ENCODE measurements at regions not wholly inside any gene's neighbourhood (a gene's known extent, or its start where the extent isn't known, plus 50 kb on each side); places are given as distances from the start of the nearest gene placed in this dataset.

DNA sequence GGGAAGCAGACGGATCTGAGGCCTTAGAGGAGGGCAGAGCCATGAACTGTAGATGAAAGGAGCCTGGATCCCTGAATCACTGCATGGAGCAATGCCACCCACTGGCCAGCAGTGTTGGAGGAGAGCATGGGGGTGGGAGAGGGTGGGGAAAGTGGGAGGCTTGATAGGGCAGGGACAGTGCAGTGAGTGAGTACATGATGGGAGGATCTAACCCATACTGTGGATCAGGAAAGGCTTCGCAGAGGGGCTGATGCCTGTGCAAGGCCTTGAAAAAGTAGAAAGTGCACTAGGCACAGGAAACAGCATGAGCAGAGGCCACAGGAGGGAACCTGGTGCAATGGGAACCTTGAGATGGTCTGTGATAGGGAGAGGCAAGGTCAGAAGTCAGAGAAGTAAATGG lies 391.9 kb downstream of the PTPRU start:
- TF ChIP-seq, protein P1, sequence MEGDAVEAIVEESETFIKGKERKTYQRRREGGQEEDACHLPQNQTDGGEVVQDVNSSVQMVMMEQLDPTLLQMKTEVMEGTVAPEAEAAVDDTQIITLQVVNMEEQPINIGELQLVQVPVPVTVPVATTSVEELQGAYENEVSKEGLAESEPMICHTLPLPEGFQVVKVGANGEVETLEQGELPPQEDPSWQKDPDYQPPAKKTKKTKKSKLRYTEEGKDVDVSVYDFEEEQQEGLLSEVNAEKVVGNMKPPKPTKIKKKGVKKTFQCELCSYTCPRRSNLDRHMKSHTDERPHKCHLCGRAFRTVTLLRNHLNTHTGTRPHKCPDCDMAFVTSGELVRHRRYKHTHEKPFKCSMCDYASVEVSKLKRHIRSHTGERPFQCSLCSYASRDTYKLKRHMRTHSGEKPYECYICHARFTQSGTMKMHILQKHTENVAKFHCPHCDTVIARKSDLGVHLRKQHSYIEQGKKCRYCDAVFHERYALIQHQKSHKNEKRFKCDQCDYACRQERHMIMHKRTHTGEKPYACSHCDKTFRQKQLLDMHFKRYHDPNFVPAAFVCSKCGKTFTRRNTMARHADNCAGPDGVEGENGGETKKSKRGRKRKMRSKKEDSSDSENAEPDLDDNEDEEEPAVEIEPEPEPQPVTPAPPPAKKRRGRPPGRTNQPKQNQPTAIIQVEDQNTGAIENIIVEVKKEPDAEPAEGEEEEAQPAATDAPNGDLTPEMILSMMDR (IDR thresholded peaks at IDR 0.05), result no peak
- no peak for TF ChIP-seq POLR2AphosphoS5 (IDR thresholded peaks at IDR 0.05)
